HEK293 (cell line): ENCODE measurements at regions not wholly inside any gene's neighbourhood (a gene's known extent, or its start where the extent isn't known, plus 50 kb on each side); places are given as distances from the start of the nearest gene placed in this dataset.

Source experiments
- PBX3 ChIP-seq: sonication (generic); formaldehyde crosslinking; IDR thresholded peaks from 2 replicates; pipeline ENCODE4 v1.8.1; 2022; ENCODE audit warnings: mild to moderate bottlenecking, moderate library complexity, missing genetic modification reagents
- ZBTB1 ChIP-seq: fragments of 450-650 bp; formaldehyde crosslinking; IDR thresholded peaks from 2 replicates; pipeline ENCODE4 v1.5.1; 2016; ENCODE audit warnings: missing biosample characterization, missing genetic modification characterization
- ZBTB7A ChIP-seq: fragments of 450-650 bp; formaldehyde crosslinking; IDR thresholded peaks from 2 replicates; pipeline ENCODE4 v1.5.1; 2016; ENCODE audit warnings: low read depth, missing biosample characterization, missing genetic modification characterization

GRCh38 chr3:146953511-146953981, 348.4 kb upstream of the PLSCR5 start:
- TF ChIP-seq PBX3 (CRISPR knock-in tag) = no peak
- TF ChIP-seq ZBTB7A = no peak
- no peak for TF ChIP-seq ZBTB1
